Psoas muscle (tissue), 7 donors: ENCODE measurements at regions not wholly inside any gene's neighbourhood (a gene's known extent, or its start where the extent isn't known, plus 50 kb on each side); places are given as distances from the start of the nearest gene placed in this dataset.

Experiments used
- ATAC-seq, 4 donors: fragments of 200-7000 bp; cut with Tn5 transposase; one replicate each; pipeline ENCODE4 v1.9.1; 2020; ENCODE audit warnings: moderate library complexity in 3 of 4, mild to moderate bottlenecking in 2 of 4
- DNase-seq, 2 donors: peaks; one replicate each; pipeline ENCODE4 v3.0.0-alpha.2; 2020
- H3K27ac ChIP-seq: fragments of 200-600 bp; one replicate; pipeline ENCODE4 v1.8.0; 2022
- H3K27me3 ChIP-seq, 3 donors: fragments of 200-600 bp in 1 of 3; one replicate each; pipeline versions ENCODE4 v1.6.1 to v1.8.0; 2013 to 2022; ENCODE audit warnings: low read length in 2 of 3, mild to moderate bottlenecking in 2 of 3, moderate library complexity in 1 of 3; ENCODE audit not compliant: insufficient read depth in 3 of 3
- H3K36me3 ChIP-seq, 2 donors: fragments of 200-600 bp in 1 of 2; one replicate each; pipeline versions ENCODE4 v1.6.1 to v1.8.0; 2013 to 2022; ENCODE audit warnings: low read depth in 1 of 2, mild to moderate bottlenecking in 1 of 2, moderate library complexity in 1 of 2; ENCODE audit not compliant: insufficient read depth in 1 of 2
- H3K4me1 ChIP-seq: fragments of 200-600 bp; one replicate; pipeline ENCODE4 v1.8.0; 2022
- H3K4me3 ChIP-seq: fragments of 200-600 bp; one replicate; pipeline ENCODE4 v1.8.0; 2022; ENCODE audit warnings: mild to moderate bottlenecking
- H3K9me3 ChIP-seq: fragments of 200-600 bp; one replicate; pipeline ENCODE4 v1.8.0; 2022
- WGBS, 3 donors: extraction: QIAGEN DNeasy Blood & Tissue Kit; methylation state at CpG; one replicate each; pipeline versions ENCODE4 v1.1.6 to v1.1.7; 2013; 5-methylcytosine and 5-hydroxymethylcytosine counted together
- intact Hi-C, 2 donors: fragments of 100-400 bp; cut with DNase I; formaldehyde crosslinking; loops; one replicate each; pipeline versions ENCODE4 v1.11.0 to v1.14.2; 2022
- TF ChIP-seq, protein P1 (sequence below): fragments of 200-600 bp; IDR thresholded peaks from one replicate; pipeline ENCODE4 v1.8.0; 2022; ENCODE audit warnings: antibody characterized with exemption
- donor health status: healthy with polysubstance abuse.
- donor health status: DM: no; HTN: no; CAD: no; lungs with moderate emphysema.
- donor health status: Bipolar disorder and iron deficiency.
- donor health status: healthy.
- donor health status: DM: yes; HTN: yes; CAD: no.
- donor health status: DM: no; HTN: no; CAD: no.
- donor health status: DM: yes; HTN: yes; CAD: no.

DNA sequence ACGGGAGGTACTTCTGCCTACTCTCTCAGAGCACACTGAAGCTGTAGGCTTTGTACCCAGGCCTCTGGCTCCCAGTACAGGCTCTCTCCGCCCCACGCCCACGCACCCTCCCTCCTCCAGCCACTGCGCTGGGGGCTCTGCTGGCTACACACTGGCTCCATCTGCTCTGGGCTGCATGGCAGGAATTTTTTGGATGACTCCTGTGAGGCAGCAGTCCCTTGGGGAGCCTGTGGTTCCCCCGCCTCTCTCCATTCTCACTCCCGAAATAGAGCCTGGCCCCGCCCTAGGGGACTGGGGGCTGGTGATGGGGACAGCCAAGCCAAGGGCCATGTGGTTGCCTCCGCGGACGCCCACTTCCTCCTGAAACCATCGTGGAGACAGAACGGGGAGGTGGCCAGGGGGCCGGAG lies 58.1 kb upstream of the ADRA2C start:
- intact Hi-C loops: no loop called here
- Histone ChIP-seq H3K4me1 (no peaks in the 10 kb centered on the region), H3K27ac (no peak overlapping the region), H3K9me3 (no peaks in the 10 kb centered on the region), H3K36me3 (no peaks in the 10 kb centered on the region), H3K27me3 (peaks cover 0 to 58% (median 11%) of the 10 kb centered on the region in 3 donors), H3K4me3 (no peak overlapping the region)
- TF ChIP-seq, protein P1, sequence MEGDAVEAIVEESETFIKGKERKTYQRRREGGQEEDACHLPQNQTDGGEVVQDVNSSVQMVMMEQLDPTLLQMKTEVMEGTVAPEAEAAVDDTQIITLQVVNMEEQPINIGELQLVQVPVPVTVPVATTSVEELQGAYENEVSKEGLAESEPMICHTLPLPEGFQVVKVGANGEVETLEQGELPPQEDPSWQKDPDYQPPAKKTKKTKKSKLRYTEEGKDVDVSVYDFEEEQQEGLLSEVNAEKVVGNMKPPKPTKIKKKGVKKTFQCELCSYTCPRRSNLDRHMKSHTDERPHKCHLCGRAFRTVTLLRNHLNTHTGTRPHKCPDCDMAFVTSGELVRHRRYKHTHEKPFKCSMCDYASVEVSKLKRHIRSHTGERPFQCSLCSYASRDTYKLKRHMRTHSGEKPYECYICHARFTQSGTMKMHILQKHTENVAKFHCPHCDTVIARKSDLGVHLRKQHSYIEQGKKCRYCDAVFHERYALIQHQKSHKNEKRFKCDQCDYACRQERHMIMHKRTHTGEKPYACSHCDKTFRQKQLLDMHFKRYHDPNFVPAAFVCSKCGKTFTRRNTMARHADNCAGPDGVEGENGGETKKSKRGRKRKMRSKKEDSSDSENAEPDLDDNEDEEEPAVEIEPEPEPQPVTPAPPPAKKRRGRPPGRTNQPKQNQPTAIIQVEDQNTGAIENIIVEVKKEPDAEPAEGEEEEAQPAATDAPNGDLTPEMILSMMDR: no peak
- ATAC-seq (peak in 1 of 4 donors; percentile 25), DNase-seq (peak in 1 of 2 donors; percentile 45)
- 13 to 17% (median 17%) methylated on average over 13 to 14 of the region's 14 CpGs for WGBS, 3 donors

DNA sequence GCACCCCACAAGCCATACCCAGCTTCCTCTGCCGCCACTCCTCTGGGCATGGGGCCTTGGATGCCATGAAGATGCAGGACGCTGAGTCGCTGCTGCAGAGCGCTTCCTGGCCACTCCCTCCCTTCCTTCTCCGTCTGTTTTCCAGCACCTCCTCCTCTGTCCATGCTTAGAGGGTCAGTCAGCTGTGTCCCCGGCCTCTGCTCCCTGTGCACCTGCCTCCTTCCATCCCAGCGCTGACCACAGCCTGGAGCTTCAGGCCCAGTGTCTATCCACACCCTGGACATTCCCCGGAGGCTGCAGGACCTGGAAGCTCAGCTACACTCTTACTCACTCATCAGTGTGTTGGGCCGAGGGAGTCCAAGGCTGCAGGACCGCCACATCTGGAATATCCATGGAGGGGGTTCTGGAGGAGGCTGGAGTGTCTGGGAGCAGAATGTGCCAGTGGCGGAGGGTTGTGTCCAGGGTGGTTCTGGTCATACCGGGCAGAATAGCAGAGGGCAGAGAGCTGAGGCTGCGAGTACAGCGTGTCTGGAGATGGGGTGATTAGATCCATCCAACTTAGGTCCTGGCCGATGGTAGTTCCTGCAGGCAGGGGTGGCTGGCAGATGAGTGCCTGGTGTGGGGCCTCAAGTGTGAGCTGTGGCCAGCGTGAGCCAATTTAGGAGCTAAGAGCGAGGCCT lies 58.6 kb upstream of the ADRA2C start:
- no peak overlapping the region for H3K27ac ChIP-seq
- no peaks in the 10 kb centered on the region for H3K36me3 ChIP-seq
- DNase-seq: peak in 1 of 2 donors; percentile 24
- no peak for ATAC-seq
- no peaks in the 10 kb centered on the region for H3K4me1 ChIP-seq
- H3K27me3 ChIP-seq: peaks cover 0 to 63% (median 15%) of the 10 kb centered on the region in 3 donors
- 20 to 37% (median 24%) methylated on average over 17 of the region's 17 CpGs for WGBS, 3 donors
- H3K9me3 ChIP-seq: no peaks in the 10 kb centered on the region
- intact Hi-C loops: no loop called here
- H3K4me3 ChIP-seq: no peak overlapping the region
- TF ChIP-seq, protein P1: no peak

DNA sequence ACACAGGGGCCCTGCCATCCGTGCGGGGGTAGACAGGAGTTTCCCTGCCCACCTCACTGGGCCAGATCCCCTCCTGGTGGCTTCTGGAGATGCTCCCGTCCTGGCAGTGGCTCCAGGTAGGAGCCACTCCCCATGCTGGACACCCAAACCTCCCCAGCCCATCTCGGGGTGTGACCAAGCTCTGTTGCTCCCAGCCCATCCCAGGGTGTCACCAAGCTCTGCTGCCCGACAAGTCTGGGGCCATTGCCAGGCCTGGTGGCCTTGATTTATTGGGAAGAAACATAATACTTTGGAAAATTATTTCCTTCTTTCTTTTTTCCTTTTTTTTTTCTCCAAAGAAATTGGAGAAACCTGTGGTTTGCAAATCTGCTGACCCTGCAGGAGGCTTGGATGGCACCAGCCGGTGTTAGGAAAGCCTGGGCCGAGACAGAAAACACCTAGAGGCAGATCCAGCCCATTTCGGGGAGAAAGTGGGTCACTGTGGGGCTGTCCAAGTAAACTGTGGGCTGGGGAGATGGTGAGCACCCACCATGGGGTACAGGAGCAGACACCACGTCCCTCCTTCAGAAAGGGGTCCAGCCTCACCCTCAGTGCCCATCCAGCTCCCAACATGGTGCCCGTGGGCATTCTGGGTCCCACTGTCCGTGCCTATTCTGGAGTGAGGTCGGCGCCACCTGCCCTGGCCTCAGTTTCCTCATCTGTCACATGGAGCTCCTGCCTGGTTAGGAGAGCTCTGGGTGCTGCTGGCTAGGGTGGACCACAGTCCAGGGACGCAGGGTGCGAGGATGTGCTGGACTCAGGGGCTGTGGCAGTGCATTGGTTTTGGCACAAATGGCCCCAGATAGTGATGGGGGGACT lies 59.4 kb upstream of the ADRA2C start:
- no peaks in the 10 kb centered on the region for H3K9me3 ChIP-seq
- peak in 1 of 2 donors; percentile 30 for DNase-seq
- TF ChIP-seq, protein P1: no peak
- H3K27ac ChIP-seq: no peak overlapping the region
- peaks cover 0 to 66% (median 17%) of the 10 kb centered on the region in 3 donors for H3K27me3 ChIP-seq
- no peak overlapping the region for H3K4me3 ChIP-seq
- no peaks in the 10 kb centered on the region for H3K4me1 ChIP-seq
- no peak for ATAC-seq
- intact Hi-C loops: no loop called here
- WGBS, 3 donors: 85 to 89% (median 85%) methylated on average over 14 to 15 of the region's 15 CpGs
- H3K36me3 ChIP-seq: no peaks in the 10 kb centered on the region

DNA sequence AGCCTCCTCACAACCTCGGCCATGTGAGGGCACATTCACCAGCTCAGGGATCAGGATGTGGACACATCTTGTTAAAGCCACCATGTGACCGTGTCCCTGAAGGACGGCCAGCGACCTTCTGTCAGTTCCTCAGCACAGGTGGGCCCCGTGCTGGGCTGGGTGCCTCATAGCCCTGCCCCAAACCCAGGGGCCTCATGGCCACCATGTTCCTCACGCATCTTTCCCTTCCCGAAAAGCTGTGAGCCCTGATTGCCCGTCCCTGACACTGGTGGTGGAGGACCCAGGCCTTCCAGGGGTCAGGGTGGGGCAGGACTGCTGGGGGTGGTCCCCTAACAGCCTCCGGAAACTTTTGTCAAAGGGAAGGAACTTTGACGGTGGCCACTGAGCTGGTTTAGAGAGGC lies 60.1 kb upstream of the ADRA2C start:
- WGBS, 3 donors: 81 to 88% (median 84%) methylated on average over 10 of the region's 10 CpGs
- ATAC-seq (no peak), DNase-seq (peak in 1 of 2 donors; percentile 25)
- H3K9me3 ChIP-seq: no peaks in the 10 kb centered on the region
- intact Hi-C loops: no loop called here
- TF ChIP-seq, protein P1: no peak
- H3K4me3 ChIP-seq: no peak overlapping the region
- H3K27ac ChIP-seq: no peak overlapping the region
- no peaks in the 10 kb centered on the region for H3K36me3 ChIP-seq
- H3K27me3 ChIP-seq: peaks cover 0 to 69% (median 19%) of the 10 kb centered on the region in 3 donors
- H3K4me1 ChIP-seq: no peaks in the 10 kb centered on the region
